Epidermal melanocyte (primary cell): ENCODE measurements at regions not wholly inside any gene's neighbourhood (a gene's known extent, or its start where the extent isn't known, plus 50 kb on each side); places are given as distances from the start of the nearest gene placed in this dataset.

Experiments
- DNase-seq: peaks from one replicate; pipeline ENCODE4 v3.0.0; 2011; ENCODE audit warnings: low spot score; ENCODE audit not compliant: insufficient read length

DNA sequence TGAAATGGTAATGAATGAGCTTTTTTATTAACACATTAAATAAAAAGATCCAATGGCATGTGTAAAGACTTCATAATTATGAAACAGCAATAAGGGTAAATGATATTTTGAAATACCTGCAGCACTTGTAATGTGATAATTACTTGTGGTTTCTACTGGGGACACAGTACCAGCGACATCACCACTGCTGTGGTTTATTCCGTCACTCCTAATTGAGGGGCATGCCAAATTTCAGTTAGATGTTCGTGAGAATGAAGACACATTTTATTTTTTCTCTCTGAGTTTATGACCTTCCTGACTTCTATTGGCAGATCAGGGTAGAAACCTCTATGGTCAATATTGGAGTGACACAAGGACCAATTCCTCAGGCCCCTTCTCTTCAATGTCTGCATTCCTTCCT, 131.9 kb upstream of the XYLT1 start:
- DNase-seq, result no peak

DNA sequence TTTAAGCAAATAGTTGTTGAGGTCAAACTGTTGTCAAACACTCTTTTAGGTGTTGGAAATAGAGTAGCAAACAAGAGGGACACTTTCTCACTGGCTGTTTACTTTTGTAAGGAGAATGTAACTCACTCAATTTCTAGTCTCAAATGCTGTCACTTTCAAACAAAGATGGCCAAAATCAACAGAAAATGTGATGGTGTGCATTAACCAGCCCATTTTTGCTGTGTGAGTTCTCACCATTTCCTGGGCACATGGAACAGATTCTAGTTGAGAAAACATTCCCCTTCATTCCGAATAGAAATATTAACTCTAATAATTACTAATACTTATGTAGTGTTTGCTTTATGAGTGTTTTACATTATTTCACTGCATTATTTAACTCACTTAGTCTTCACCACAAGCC, 128.2 kb upstream of the XYLT1 start:
- DNase-seq, result no peak

DNA sequence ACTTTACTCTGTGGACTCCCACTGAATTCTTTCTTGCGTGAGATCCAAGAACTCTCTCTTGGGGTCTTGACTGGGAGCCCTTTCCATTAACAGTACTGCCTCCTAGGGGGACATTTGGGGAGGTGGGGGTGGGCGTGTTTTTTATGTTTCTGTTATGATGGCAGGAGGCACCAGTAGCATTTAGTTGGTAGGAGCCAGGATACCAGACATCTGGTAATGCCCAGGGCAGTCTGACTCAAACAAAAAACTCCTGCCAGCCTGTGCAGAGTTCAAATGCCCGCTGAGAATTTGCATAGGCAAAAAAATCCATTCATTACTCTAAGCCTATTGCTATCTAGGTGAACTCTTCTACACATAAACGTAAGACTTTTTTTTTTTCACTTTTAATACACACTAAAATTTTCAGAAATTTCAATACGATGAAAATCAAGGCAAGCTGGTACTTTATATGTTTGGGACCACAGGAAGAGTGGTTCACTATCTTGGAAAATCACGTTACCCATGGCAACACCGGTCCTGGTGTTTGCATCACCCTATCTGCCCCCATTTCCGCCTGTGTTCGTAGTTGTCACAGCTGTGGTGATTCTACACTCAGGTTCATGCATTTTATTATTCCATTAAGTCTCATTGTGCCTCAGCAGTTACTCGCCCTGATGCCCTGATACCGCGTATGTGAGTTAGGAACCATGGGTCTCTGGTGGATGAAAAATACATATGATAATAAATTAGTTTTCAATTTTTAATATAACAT, 121.1 kb upstream of the XYLT1 start:
- no peak for DNase-seq

DNA sequence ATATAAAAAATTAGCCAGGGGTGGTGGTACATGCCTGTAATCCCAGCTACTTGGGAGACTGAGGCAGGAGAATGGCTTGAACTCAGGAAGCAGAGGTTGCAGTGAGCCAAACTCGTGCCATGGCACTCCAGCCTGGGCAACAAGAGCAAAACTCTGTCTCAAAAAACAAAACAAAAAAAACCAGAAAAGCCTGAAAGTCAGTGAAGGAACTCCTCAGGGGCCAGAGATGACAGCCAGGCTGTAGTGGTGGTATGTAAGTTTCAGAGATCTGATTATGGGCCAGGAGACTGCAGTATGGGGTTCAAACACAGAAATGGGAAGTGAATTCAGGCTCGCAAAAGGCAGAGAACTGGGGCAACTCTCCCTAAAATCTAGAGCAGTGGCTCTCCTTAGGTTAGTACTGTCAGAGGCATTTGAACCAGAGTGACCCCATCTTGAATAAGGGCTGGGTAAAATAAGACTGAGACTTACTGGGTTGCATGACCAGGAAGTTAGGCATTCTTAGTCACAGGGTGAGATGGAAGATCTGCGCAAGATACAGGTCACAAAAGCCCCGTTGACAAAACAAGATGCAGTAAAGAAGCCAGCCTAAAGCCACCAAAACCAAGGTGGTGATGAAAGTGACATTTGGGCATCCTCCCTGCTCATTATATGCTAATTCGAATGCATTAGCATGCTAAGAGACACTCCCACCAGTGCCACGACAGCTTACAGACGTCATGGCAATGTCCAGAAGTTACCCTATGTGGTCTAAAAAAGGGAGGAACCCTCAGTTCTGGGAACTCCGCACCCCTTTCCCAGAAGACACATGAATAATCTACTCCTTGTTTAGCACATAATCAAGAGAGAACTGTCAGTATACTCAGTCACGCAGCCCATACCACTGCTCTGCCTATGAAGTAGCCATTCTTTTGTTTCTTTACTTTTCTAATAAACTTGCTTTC, 120.2 kb upstream of the XYLT1 start:
- no peak for DNase-seq

DNA sequence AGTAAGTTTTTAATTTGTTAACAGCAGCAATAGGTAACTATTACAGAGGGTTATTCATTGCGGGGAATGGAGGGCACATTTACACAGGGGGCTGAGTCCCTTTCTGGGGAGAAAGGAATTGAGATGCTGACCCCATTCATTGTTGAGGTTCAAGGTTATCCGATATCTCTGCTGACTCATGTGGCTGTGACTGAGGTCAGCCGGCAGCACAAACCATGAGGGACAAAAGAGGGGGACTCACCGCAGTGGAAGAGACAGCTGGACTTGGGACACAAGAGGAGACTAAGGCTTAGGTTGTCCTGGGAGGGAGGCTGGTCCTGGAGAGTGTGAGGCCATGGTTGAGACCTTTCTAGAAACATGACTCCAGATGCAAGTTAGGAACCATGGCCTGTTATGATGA, 119.1 kb upstream of the XYLT1 start:
- no peak for DNase-seq

DNA sequence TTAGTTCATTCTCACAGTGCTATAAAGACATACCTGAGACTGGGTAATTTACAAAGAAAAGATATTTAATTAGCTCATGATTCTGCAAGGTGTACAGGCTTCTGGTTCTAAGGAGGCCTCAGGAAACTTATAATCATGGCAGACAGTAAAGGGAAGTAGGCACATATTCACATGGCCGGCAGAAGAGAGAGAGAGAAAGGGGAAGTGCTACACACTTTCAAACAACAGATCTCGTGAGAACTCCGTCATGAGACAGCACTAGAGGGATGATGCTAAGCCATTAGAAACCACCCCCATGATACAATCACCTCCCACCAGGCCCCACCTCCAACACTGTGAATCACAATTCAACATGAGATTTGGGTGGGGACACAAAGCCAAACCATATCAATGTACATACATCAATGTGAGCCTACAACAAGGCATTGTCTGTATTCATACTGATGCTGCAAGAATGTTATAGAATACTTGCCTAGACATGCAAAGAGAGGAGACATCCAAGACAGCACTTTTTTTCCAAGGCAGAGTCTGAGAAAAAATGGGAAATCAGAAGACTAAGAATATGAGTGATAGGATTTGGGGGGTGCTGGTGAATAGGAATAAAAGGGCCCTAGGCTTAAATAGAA, 114.8 kb upstream of the XYLT1 start:
- DNase-seq, result no peak

DNA sequence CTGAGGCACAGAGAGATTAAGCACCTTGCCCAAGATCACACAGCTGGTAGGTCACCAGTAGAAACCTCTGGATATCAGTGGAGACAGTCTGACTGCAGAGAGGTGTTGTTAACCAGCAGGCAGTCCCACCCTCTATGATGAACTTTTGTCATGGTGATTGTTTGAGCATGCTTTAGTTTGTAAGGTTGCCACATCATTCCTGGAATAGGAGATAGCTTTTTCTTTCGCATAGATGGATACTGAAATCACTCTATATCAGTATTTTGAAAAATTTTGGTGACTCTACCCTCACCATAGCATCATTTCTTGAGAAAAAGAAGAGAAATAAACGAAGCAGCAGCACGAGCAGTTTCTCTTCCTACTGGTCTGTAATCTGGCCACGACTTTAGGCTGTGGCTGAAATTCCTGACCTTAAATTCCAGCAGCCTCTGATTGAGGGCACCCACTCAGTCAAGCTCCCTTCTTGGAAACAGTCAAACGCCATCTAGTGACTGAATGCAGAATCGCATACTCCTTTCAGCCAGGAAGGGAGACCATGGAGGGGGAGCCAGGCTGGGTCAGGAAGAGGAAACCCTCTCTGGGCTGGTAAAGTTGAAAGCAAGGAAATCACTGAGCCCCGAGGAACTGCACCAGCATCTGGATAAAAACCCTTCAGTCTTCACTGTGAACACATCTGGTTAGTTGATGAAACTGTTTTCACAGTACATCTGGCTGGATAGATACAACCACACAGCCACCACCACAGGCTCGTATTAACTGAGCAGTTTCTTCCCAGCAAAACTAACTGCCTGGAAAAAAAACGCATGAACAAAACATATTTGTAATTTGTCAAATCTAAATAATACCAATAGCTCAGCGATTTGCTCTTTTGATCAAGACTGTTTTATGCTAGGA, 108.5 kb upstream of the XYLT1 start:
- DNase-seq, result peak; percentile 60

DNA sequence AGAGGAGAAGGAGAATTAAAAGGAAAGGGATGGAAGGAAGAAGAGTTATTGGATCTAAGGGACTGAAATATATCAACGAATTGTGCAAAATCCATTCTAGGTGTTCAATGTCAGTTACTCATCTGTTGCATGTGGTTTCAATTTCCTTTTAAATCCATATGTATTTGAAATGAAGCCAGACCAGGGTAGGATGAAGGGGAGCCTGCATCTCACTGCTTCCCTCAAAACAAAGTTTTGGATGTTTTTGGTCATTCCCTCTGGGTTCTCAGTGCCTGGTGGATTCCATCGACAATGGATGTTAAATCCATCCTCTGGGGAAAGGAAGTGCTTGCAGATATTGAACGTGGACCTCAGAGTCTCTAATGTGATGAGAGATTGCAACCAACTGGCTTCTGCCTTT, 103.5 kb upstream of the XYLT1 start:
- DNase-seq, result no peak

DNA sequence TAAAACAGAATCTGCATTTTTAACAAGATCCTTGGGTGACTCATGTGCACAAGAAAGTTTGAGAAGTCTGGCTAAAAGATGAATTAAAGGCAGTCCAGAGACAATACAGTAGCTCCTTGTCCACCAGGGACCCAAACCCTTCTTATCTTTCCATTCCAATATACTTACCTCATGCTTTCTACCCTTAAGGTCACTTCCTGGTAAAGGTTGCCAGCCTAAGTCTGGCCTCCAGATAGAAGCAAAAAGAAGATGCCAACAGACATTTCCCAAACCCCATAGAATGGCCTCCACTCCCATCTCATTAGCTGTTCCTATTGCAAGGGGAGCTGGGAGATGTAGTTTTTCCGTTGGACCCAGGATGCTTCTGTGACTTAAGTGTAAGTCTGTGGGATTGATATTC, 101.4 kb upstream of the XYLT1 start:
- DNase-seq, result no peak

DNA sequence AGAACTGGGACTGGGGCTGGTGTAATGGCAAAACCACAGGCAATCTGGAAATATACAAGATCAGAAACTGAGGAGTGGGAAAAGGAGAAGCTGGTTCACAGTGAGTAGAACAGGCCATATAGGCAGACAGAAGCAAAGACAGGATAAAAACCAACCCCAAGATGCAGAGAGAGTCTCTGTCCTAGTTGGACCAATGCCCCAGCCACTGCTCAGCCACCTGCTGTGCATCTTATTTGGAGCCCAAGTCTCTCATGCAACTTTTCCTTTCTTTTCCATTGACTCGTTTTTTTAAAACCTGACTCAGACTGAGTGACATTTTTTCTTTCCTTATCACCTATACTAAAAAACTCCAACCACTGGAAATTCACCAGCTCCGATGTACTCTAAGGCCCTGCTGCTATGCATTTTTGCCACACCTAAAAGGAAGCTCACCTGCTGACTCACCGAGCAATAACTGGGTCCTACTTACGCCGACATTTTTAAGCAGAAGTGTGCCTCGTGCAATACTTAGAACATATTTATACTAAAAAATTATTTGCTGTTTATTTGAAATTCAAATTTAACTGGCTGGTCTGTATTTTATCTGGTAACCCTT, 100.8 kb upstream of the XYLT1 start:
- DNase-seq, result no peak

DNA sequence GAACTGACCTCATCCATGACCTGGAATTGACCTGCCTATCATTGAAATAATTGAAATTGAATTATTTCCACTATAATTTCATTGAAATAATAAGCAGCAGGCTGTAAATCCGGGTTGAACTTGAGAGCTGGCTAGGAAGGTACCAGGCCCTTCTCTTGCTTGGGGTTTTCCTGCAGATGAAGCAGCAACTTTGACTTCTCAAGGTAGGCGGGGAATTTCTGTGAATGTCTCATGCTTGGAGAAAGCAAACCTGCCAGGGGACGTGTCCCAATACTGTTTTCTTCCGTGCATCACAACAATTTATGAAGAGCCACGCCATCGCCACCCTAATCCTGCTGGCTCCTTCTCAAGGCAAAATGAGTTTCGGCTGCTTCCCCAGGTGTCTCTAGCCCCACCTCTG, 97.5 kb upstream of the XYLT1 start:
- no peak for DNase-seq

DNA sequence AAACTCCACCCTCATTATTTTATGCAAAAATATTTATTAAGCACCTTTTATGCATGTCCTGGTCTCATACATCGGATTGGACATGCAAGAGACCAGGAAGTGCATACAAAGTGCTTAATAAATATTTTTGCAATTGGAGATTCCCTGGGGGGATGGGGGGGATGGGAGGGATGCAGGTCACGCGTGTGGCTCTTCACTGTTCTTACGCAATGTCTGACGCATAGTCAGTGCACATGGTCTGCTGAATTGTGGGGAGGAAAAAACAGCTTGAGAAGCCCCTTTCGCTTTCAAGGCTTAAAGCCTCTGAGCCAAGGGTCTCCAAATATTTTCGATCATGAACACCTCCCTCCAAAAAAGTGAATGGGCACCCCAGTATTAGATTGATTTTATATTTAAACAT, 96.7 kb upstream of the XYLT1 start:
- no peak for DNase-seq

DNA sequence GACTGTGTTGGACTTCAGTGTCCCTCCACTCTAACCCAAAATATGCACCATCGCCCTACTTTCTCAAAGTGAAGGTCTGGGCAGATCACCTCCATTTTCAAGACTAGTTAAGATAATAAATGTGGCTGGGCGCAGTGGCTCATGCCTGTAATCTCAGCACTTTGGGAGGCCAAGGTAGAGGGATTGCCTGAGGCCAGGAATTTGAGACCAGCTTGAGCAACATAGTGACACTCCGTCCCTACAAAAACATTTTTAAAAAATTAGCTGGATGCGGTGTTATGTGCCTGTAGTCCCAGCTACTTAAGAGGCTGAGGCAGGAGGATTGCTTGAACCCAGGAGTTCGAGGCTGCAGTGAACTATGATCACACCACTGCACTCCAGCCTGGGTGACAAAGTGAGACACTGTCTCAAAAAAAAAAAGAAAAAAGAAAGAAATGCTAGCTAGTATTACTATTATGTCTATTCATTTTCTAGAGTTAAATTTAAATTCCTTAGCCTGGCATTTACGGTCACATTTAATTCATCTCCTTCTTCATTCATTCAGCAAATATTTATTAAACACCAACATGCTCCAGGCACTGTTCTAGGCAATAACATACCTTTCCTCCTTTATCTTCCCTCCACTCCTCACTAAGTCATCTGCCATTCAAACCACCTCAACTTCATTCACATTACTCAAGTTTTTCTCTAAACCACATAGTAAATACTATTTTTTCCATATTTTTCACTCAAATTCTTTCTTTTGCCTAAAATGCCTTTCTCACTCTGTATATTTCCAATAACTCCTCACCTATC, 96.1 kb upstream of the XYLT1 start:
- no peak for DNase-seq

DNA sequence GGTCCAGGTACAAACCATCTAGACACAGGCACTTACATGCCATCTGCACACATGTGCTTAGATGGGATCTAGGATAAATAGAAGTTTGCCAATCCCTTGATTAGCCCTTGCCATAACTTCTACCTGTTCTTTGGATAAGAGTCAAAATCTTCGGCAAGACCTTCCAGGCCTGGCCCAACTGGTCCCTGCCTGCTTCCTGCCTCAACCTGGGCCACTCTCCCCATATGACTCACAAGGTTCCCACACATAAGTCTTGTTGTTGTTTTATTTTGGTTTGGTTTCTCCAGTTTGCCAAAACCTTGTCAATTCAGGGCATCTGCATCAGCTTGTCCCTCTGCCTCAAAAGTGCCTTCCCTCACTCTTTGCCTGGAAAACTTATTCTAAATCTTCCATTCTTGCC, 95.3 kb upstream of the XYLT1 start:
- DNase-seq, result no peak

DNA sequence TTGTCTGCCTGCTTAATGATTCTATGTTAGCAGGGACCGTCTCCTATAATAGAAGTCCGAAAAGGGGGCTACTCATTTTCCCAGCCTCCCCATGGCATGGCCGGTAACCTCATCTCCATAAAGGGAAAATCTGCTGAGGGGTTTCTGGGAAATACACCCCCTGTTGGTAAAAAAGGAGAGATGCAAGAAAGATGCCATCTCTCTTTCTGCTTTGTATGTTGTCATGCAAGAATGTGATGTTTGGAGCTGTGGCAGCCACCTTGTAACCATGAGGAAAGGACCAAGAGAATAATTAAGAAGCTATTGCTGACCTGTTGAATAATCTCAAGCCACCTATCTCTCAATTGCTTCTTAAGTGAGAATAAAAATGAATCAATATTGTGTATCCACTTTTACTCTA, 94.8 kb upstream of the XYLT1 start:
- DNase-seq, result no peak

DNA sequence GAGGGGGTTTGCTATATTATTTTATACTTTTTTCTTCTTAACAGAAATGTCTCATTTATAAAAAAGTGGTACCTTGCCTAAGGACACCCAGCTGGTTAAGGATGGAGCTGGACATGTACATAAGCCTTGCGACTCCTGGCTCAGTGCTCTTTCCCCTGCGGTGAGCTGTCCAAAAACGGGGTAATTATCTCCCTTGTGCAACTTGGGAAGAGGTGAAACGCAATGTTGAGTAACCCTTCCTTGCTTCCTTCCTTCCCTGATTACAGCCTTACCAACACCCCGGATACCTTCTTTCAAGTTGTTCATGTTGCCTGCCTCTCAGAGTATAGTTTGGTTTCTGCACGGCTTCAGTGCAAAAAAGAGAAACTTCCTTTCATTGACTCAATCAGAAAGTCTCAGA, 94.1 kb upstream of the XYLT1 start:
- no peak for DNase-seq

DNA sequence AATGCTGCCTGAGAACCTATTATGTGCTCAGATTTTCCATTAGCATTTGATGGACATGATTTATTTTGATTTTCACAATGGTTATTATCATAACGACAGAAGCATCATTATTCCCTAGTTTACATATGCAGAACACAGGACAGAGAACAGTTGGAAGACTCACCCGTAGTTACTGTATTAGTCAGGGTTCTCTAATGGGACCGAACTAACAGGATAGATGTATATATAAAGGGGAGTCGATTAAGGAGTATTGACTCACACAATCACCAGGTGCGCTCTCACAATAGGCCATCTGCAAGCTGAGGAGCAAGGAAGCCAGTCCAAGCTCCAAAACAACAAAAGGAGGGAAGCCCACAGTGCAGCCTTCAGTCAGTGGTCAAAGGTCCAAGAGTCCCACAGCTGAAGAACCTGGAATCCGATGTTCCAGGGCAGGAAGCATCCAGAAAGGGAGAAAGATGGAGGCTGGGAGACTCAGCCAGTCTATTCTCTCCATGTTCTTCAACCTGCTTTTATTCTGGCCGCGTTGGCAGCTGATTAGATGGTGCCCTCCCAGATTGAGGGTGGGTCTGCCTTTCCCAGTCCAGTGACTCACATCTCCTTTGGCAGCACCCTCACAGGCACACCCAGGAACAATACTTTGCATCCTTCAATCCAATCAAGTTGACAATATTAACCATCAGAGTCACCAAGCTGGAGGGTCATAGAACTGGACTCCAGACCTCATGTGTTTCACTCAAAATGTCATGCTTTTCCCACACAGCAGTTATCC, 92.7 kb upstream of the XYLT1 start:
- DNase-seq, result no peak

DNA sequence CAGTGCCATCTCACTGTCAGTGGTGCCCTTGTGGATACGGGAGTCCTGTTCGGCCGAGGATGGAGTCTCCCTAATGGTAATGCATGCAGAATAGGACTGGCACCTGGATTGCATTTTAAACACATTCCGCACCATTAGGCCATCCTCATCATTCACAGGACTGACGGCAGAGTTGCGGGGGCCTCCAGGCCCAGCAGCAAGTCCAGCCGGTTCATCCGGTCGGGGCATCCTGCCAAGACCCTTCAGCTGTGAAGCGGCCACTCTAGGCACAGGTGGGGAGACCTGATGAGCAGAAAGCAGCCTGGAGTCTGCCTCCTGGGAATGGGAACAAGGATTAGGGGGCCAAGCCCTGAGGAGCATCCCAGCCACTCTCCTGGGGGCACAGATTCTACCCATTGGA, 90.3 kb upstream of the XYLT1 start:
- DNase-seq, result no peak

DNA sequence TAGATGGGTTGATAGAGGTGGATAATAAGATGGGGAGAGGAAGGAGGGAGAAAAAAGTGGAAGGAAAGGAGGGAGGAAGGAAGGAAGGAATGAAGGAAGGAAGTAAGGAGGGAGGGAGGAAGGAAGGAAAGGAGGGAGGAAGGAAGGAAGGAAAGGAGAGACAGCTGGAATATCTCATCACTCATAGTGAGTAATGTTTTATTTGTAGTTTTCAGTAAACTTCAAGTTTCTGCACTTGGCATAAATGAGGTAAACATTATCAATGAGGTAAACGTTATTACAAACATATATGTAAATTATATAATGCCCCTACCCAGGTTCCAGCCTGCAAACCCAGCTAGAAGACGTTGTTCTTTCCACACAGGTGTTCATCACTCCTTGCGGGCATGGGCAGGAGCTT, 89.8 kb upstream of the XYLT1 start:
- no peak for DNase-seq
